Ovary (tissue), 7 donors: ENCODE measurements at regions not wholly inside any gene's neighbourhood (a gene's known extent, or its start where the extent isn't known, plus 50 kb on each side); places are given as distances from the start of the nearest gene placed in this dataset.

Experiments used
- DNase-seq, 5 donors: peaks; one replicate each; pipeline ENCODE4 v3.0.0-alpha.2; 2019 to 2020
- H3K27ac ChIP-seq, 2 donors: fragments of 200-600 bp; one replicate each; pipeline versions ENCODE4 v1.5.1 to v1.8.0; 2019 to 2022
- H3K27me3 ChIP-seq: fragments of 200-600 bp; one replicate; pipeline ENCODE4 v1.8.0; 2022
- H3K36me3 ChIP-seq: fragments of 200-600 bp; sonication (generic); one replicate; pipeline ENCODE4 v1.5.1; 2019
- H3K4me1 ChIP-seq: one replicate; pipeline ENCODE4 v1.8.1; 2013; ENCODE audit warnings: mild to moderate bottlenecking, moderate library complexity; ENCODE audit not compliant: insufficient read depth
- H3K4me3 ChIP-seq: fragments of 200-600 bp; sonication (generic); one replicate; pipeline ENCODE4 v1.5.1; 2017
- H3K9me3 ChIP-seq, 2 donors: fragments of 200-600 bp in 1 of 2; sonication (generic) in 1 of 2; one replicate each; pipeline versions ENCODE4 v1.5.1 to v1.8.1; 2013 to 2019; ENCODE audit warnings: mild to moderate bottlenecking in 1 of 2, moderate library complexity in 1 of 2
- CTCF ChIP-seq, 3 donors: fragments of 450-650 bp in 2 of 3; fragments of 200-600 bp in 1 of 3; IDR thresholded peaks; one replicate each; pipeline versions ENCODE4 v1.5.1 to v1.8.0; 2016 to 2022; ENCODE audit warnings: antibody characterized with exemption in 3 of 3, mild to moderate bottlenecking in 1 of 3
- EP300 ChIP-seq: sonication (generic); formaldehyde crosslinking; IDR thresholded peaks from one replicate; pipeline ENCODE4 v1.6.1; 2017; ENCODE audit warnings: antibody characterized with exemption
- POLR2A ChIP-seq: fragments of 450-650 bp; IDR thresholded peaks from one replicate; pipeline ENCODE4 v1.6.1; 2017; ENCODE audit warnings: antibody characterized with exemption, mild to moderate bottlenecking, moderate library complexity
- WGBS, 3 donors: extraction: QIAGEN DNeasy Blood & Tissue Kit in 1 of 3; methylation state at CpG; one replicate each; pipeline versions ENCODE4 v1.1.5 to v1.1.7; 2013 to 2017; 5-methylcytosine and 5-hydroxymethylcytosine counted together
- intact Hi-C, 4 donors: fragments of 100-400 bp; cut with DNase I; formaldehyde crosslinking; loops; one replicate each; pipeline versions ENCODE4 v1.11.0 to v1.15.1; 2022 to 2023
- donor health status: DM: no; HTN: no; CAD: no; lungs with moderate emphysema.
- donor health status: DM: no; HTN: no; CAD: no.
- donor health status: Bipolar disorder and iron deficiency.
- donor health status: DM: no; HTN: no; CAD: no.
- donor health status: DM: yes; HTN: yes; CAD: no.

- TF ChIP-seq CTCF (IDR thresholded peaks at IDR 0.05), result no peak
- TF ChIP-seq EP300, result no peak
- no peak for TF ChIP-seq POLR2A
These were observed 72.6 kb upstream of the PALM2AKAP2 start for GRCh38 chr9:109707355-109707754.

GRCh38 chr9:109708451-109708945 is 71.5 kb upstream of the PALM2AKAP2 start:
- Histone ChIP-seq H3K4me3 (no peak overlapping the region), H3K27me3 (no peaks in the 10 kb centered on the region), H3K9me3 (no peaks in the 10 kb centered on the region), H3K27ac (no peak overlapping the region), H3K4me1 (peaks cover 3% of the 10 kb centered on the region), H3K36me3 (no peaks in the 10 kb centered on the region)
- 16 to 26% (median 18%) methylated on average over 4 of the region's 4 CpGs for WGBS, 3 donors
- intact Hi-C loops, result no loop called here
- no peak for DNase-seq
- TF ChIP-seq CTCF (IDR thresholded peaks at IDR 0.05), result no peak
- TF ChIP-seq EP300, result no peak
- TF ChIP-seq POLR2A, result no peak

More at GRCh38 chr9:109707355-109707754, 72.6 kb upstream of the PALM2AKAP2 start:
- H3K4me3 ChIP-seq, result no peak overlapping the region
- DNase-seq, result no peak
- 83 to 87% (median 85%) methylated on average over 3 of the region's 3 CpGs for WGBS, 3 donors
- H3K4me1 ChIP-seq, result peaks cover 3% of the 10 kb centered on the region
- no peak overlapping the region for H3K27ac ChIP-seq
- intact Hi-C loops, result no loop called here
- H3K9me3 ChIP-seq, result no peaks in the 10 kb centered on the region
- H3K36me3 ChIP-seq, result no peaks in the 10 kb centered on the region
- H3K27me3 ChIP-seq, result no peaks in the 10 kb centered on the region

GRCh38 chr9:109709866-109710265 is 70.1 kb upstream of the PALM2AKAP2 start:
- no peak for TF ChIP-seq POLR2A
- TF ChIP-seq EP300, result no peak
- no peak for TF ChIP-seq CTCF (IDR thresholded peaks at IDR 0.05)
- DNase-seq, result no peak
- WGBS, 3 donors, result 85 to 89% (median 86%) methylated on average over 3 of the region's 3 CpGs
- Histone ChIP-seq H3K4me3 (no peak overlapping the region), H3K4me1 (peaks cover 3% of the 10 kb centered on the region), H3K36me3 (no peaks in the 10 kb centered on the region), H3K27ac (no peak overlapping the region), H3K27me3 (no peaks in the 10 kb centered on the region), H3K9me3 (no peaks in the 10 kb centered on the region)
- intact Hi-C loops, result no loop called here

- H3K9me3 ChIP-seq, result no peaks in the 10 kb centered on the region
- no peaks in the 10 kb centered on the region for H3K36me3 ChIP-seq
- DNase-seq, result no peak
- TF ChIP-seq CTCF (IDR thresholded peaks at IDR 0.05) (no peak), POLR2A (no peak), EP300 (no peak)
- H3K27me3 ChIP-seq, result no peaks in the 10 kb centered on the region
- intact Hi-C loops, result no loop called here
- WGBS, 3 donors, result 65 to 79% (median 71%) methylated on average over 1 of the region's 1 CpG
- H3K4me3 ChIP-seq, result no peak overlapping the region
- H3K27ac ChIP-seq, result no peak overlapping the region
- peaks cover 3% of the 10 kb centered on the region for H3K4me1 ChIP-seq
These were observed 69.2 kb upstream of the PALM2AKAP2 start for GRCh38 chr9:109710830-109711229.
